Testis (tissue), 2 donors: ENCODE measurements at regions not wholly inside any gene's neighbourhood (a gene's known extent, or its start where the extent isn't known, plus 50 kb on each side); places are given as distances from the start of the nearest gene placed in this dataset.

Experiments
- DNase-seq: peaks from one replicate; pipeline ENCODE4 v3.0.0-alpha.2; 2019
- H3K27ac ChIP-seq, 2 donors: fragments of 200-600 bp; sonication (generic); one replicate each; pipeline ENCODE4 v1.5.1; 2019
- H3K27me3 ChIP-seq: fragments of 200-600 bp; sonication (generic); one replicate; pipeline ENCODE4 v1.5.1; 2019
- H3K36me3 ChIP-seq: fragments of 200-600 bp; sonication (generic); one replicate; pipeline ENCODE4 v1.5.1; 2017; ENCODE audit warnings: low read depth; ENCODE audit errors: missing control alignments
- H3K4me1 ChIP-seq: fragments of 200-600 bp; sonication (generic); one replicate; pipeline ENCODE4 v1.5.1; 2019
- H3K4me3 ChIP-seq, 2 donors: fragments of 200-600 bp; sonication (generic); one replicate each; pipeline ENCODE4 v1.5.1; 2017 to 2019
- H3K9me3 ChIP-seq: fragments of 200-600 bp; sonication (generic); one replicate; pipeline ENCODE4 v1.5.1; 2017
- POLR2A ChIP-seq: fragments of 450-650 bp; IDR thresholded peaks from one replicate; pipeline ENCODE4 v1.6.1; 2017; ENCODE audit warnings: antibody characterized with exemption, mild to moderate bottlenecking, moderate library complexity
- WGBS, 2 donors: methylation state at CpG; one replicate each; pipeline ENCODE4 v1.1.5; 2018; 5-methylcytosine and 5-hydroxymethylcytosine counted together
- intact Hi-C: fragments of 100-400 bp; cut with DNase I; formaldehyde crosslinking; loops from one replicate; pipeline ENCODE4 v1.15.1; 2023; ENCODE audit warnings: low total_unique reads
- TF ChIP-seq, protein P1 (sequence below), 3 experiments: fragments of 450-650 bp in 2 of 3; fragments of 200-600 bp in 1 of 3; sonication (generic) in 1 of 3; IDR thresholded peaks; one replicate each; pipeline ENCODE4 v1.5.1; 2016 to 2019; ENCODE audit warnings: antibody characterized with exemption in 3 of 3, mild to moderate bottlenecking in 2 of 3, moderate library complexity in 1 of 3

DNA sequence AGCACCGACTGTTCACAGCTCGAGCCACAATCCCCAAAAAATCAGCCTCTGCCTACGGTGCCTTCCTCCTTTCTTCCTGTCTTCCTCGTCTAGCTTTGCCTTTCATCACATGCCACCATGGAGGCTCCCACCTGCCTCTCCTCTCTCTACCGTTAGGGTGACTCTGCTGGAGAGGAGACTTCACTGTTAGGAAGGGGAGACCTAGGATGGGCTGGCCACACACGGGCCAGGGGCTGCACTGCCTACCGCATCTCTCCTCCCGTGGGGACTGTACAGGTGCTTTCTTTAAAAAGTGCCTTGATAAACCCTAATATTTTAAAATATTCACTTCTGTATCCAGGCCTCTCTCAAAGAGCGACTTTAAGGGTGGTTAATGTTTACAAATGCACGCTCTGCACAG lies 1104.7 kb downstream of the BCL11B start:
- intact Hi-C loops, result no loop called here
- 39 to 65% methylated on average over 10 of the region's 10 CpGs for WGBS, 2 donors
- Histone ChIP-seq H3K36me3 (no peaks in the 10 kb centered on the region), H3K4me3 (no peak overlapping the region), H3K27ac (no peak overlapping the region), H3K9me3 (no peaks in the 10 kb centered on the region), H3K4me1 (no peaks in the 10 kb centered on the region), H3K27me3 (no peaks in the 10 kb centered on the region)
- DNase-seq, result no peak
- TF ChIP-seq, protein P1, sequence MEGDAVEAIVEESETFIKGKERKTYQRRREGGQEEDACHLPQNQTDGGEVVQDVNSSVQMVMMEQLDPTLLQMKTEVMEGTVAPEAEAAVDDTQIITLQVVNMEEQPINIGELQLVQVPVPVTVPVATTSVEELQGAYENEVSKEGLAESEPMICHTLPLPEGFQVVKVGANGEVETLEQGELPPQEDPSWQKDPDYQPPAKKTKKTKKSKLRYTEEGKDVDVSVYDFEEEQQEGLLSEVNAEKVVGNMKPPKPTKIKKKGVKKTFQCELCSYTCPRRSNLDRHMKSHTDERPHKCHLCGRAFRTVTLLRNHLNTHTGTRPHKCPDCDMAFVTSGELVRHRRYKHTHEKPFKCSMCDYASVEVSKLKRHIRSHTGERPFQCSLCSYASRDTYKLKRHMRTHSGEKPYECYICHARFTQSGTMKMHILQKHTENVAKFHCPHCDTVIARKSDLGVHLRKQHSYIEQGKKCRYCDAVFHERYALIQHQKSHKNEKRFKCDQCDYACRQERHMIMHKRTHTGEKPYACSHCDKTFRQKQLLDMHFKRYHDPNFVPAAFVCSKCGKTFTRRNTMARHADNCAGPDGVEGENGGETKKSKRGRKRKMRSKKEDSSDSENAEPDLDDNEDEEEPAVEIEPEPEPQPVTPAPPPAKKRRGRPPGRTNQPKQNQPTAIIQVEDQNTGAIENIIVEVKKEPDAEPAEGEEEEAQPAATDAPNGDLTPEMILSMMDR (IDR thresholded peaks at IDR 0.05), result no peak
- TF ChIP-seq POLR2A, result no peak

DNA sequence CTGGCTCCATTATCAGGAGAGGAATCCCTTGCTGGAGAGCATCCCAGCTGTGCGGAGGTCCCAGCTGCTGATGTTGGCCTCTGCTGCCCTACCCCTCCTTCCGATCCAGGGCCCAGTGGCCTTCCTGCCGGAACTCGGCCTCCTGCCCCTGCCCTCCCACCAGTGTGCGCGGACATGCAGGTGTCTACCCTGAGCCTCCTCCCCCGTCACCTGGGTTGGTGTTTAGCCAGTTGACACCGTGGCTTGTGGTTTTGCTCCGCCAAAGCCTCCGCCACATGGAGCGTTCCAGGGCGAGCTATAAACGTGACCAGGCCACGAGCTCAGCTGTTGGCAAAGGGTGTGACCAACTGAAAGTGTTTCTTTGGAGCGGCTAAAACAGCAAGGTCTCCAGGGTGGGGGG lies 1104.3 kb downstream of the BCL11B start:
- Histone ChIP-seq H3K4me3 (no peak overlapping the region), H3K4me1 (no peaks in the 10 kb centered on the region)

DNA sequence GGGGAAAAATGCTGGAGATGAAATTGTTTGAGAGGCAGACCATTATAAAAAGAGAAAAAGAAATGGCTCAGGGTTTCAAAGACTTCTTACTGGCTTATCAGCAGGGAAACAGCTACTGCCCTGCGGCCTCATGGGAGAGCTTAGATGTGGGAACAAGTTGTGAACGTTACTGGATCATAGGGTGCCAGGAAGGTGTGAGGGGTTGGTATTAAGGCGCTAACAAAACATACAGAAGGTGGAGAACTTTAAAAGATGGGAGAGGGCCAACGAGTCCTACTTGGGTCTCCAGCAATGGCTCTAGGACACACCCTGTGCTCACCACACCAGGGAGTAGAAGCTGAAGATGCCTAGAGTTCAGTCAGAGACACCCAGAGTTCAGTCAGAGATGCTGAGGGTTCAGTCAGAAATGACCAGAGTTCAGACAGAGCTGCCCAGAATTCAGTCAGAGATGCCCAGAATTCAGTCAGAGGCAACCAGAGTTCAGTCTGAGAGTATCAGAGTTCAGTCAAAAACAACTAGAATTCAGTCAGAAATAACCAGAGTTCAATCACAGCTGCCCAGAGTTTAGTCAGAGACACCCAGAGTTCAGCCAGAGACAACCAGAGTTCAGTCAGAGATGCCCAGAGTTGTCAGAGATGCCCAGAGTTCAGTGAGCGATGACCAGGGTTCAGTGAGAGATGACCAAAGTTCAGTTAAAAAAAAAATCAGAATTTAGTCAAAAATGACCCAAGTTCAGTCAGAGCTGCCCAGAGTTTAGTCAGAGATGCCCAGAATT lies 1103.6 kb downstream of the BCL11B start:
- no peaks in the 10 kb centered on the region for H3K9me3 ChIP-seq
- TF ChIP-seq POLR2A, result no peak
- TF ChIP-seq, protein P1 (IDR thresholded peaks at IDR 0.05), result no peak
- no peaks in the 10 kb centered on the region for H3K27me3 ChIP-seq
- H3K4me1 ChIP-seq, result no peaks in the 10 kb centered on the region
- H3K27ac ChIP-seq, result no peak overlapping the region
- WGBS, 2 donors, result 91% methylated on average over 5 of the region's 5 CpGs
- H3K36me3 ChIP-seq, result no peaks in the 10 kb centered on the region
- intact Hi-C loops, result no loop called here
- no peak overlapping the region for H3K4me3 ChIP-seq
- no peak for DNase-seq

More for the DNA sequence above, 1104.3 kb downstream of the BCL11B start:
- intact Hi-C loops, result no loop called here
- H3K9me3 ChIP-seq, result no peaks in the 10 kb centered on the region
- 61 to 68% methylated on average over 12 to 15 of the region's 15 CpGs for WGBS, 2 donors
- H3K27ac ChIP-seq, result no peak overlapping the region
- no peak for DNase-seq
- H3K36me3 ChIP-seq, result no peaks in the 10 kb centered on the region
- no peaks in the 10 kb centered on the region for H3K27me3 ChIP-seq
- TF ChIP-seq POLR2A, result no peak
- TF ChIP-seq, protein P1 (IDR thresholded peaks at IDR 0.05), result no peak

DNA sequence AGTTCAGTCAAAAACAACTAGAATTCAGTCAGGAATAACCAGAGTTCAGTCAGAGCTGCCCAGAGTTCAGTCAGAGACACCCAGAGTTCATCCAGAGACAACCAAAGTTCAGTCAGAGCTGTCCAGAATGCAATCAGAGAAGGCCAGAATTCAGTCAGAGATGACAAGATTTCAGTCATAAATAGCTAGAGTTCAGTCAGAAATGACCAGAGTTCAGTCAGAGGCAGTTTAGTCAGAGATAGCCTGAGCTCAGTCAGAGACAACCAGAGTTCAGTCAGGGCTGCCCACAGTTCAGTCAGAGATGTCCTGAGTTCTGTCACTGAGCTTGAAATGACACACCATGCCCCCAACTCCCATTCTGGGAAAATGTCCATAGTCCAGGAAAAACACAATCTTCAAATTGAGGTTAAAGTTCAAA lies 1102.8 kb downstream of the BCL11B start:
- no peak overlapping the region for H3K4me3 ChIP-seq
- H3K9me3 ChIP-seq, result no peaks in the 10 kb centered on the region
- no peaks in the 10 kb centered on the region for H3K4me1 ChIP-seq
- H3K27me3 ChIP-seq, result no peaks in the 10 kb centered on the region
- no peak for TF ChIP-seq POLR2A
- TF ChIP-seq, protein P1 (IDR thresholded peaks at IDR 0.05), result no peak
- no peak for DNase-seq
- H3K27ac ChIP-seq, result no peak overlapping the region
- intact Hi-C loops, result no loop called here
- H3K36me3 ChIP-seq, result no peaks in the 10 kb centered on the region

DNA sequence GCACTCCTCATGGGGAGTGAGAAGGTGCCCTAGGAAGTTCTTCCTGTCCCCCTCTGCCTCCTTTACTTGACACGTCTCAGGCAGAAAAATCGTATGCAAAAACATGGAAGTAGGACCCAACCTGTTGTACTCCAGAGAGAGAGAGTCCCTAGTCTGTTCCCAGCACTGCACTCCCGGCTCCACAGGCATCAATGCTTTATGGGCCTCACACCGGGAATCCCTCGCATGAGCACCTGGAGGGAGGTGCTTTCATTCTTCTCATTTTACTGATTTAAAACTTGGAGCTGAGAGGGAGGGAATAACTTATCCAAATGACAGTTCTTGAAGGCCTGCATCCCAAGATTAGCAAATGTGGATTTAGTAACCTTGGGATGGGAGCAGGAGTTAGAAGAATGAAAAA lies 1101.4 kb downstream of the BCL11B start:
- no peaks in the 10 kb centered on the region for H3K4me1 ChIP-seq
- H3K27me3 ChIP-seq, result no peaks in the 10 kb centered on the region

More for the DNA sequence above, 1101.4 kb downstream of the BCL11B start:
- Histone ChIP-seq H3K27ac (no peak overlapping the region), H3K9me3 (no peaks in the 10 kb centered on the region), H3K36me3 (no peaks in the 10 kb centered on the region), H3K4me3 (no peak overlapping the region)
- TF ChIP-seq, protein P1 (IDR thresholded peaks at IDR 0.05), result no peak
- no peak for TF ChIP-seq POLR2A
- intact Hi-C loops, result no loop called here
- DNase-seq, result no peak
- WGBS, 2 donors, result 48 to 57% methylated on average over 5 of the region's 5 CpGs
